Hematopoietic multipotent progenitor cell treated with erythropoietin and hydrocortisone succinate and interleukin-3 and kit ligand, for 15 days (in vitro differentiated cells): ENCODE measurements at regions not wholly inside any gene's neighbourhood (a gene's known extent, or its start where the extent isn't known, plus 50 kb on each side); places are given as distances from the start of the nearest gene placed in this dataset.

Experiments
- DNase-seq: peaks from one replicate; pipeline ENCODE4 v3.0.0-alpha.2; 2015; ENCODE audit warnings: low spot score

DNA sequence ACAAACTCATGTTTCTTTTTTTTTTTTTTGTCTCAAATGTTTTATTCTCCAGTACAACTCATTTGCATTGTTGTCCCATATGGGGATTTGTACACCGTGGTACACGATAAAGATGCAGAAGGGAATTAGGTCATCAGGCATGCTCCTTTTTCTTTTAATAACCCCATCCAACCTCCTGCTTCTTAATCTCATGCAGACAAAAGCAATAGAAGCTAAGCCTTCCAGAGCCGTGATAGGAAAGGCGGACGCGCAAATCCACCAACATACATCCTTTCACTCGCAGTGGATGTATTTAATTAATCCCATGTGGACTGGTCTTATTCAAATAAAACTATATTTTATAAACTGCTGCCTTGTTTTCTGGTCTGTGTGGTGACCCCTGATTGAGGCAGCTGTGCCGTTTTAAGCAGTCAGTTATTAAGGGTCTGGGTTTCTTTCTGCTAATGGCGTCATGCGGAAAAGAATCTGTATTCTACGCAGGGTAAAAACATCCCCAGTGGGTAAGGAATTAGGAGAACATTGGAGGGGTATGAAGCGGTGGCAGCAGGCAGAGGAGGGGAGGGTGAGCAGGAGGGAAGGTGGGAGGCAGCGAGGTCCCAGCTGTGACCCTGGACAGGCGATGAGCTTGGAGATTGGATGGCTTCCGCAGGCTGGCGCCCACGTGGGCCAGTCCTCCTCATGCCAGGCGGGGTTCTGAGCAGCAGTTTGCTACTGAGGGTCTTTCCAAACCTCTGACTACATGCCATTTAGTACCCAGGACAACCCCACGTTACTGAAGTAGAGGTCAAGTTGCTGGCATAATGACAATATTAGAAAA, 172.8 kb downstream of the LINC00237 start:
- DNase-seq, result no peak

DNA sequence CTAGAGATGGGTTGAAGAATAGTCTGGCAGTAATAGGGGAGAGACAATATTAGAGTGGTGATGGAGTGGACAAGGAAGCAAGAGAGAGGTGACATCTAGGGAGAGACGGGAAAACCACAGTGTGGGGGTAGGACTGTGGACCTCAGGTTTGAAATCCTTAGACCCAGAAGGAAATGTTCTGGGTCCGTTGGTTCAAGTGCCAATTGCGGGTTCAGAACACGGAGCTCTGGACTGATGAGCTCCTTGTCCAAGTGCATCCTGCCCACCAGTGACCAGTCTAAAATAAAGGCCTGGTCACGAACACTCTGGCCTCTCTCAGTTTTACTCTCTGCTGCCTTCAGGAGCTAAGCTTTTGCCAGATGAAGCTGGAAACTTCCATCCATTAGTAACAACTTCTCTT, 174.0 kb downstream of the LINC00237 start:
- DNase-seq, result no peak

DNA sequence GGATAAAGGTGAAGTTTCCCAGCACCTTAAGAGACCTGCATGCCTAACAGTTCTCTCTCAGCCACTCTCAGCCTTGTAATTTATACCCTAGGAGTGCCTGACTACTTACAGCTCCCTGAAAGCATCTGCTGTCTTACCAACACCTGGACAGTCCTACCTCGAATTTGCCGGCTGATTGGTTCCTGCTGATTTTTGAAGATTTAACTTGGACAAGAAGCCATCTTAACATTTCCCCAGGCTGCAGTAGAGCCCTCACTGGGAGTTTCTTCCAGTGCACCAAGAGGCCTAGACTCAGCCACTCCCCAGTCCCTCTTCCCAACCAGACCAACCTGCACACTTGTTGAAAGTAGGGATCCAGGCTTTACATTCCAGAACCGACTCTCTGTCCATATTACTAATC, 174.5 kb downstream of the LINC00237 start:
- DNase-seq, result no peak

DNA sequence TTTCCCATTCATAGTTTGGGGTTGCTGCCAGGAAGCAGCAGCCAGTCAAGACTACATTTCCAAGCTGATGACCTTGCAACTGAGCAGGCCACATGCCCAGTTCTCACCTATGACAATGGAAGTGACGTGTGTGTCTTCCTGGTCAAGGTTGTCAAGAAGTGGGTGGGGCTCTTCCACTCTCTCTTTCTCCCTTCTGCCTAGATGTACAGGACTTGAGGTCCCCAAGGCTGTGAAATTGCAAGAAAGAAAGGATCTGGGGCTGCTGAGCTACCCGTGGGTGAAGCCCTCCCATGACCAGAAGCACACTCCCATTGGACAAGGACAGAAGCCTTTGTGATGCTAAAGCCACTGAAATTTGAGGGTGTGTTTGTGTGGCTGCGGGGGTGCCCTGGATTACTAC, 175.1 kb downstream of the LINC00237 start:
- no peak for DNase-seq

DNA sequence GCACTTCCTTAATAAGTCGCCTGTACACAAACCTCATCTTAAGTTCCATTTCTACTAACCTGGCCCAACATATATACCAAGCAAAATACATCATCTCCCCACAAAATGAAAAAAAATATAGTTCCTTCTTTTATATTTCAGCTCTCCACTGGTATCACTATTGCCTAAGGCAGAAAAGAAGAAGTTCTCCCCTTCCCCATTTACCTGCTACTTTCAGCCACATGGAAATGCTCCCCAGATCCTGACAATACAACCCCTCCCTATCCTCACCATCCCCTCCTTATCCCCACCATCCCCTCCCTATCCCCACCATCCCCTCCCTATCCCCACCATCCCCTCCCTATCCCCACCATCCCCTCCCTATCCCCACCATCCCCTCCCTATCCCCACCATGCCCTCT, 175.7 kb downstream of the LINC00237 start:
- no peak for DNase-seq

DNA sequence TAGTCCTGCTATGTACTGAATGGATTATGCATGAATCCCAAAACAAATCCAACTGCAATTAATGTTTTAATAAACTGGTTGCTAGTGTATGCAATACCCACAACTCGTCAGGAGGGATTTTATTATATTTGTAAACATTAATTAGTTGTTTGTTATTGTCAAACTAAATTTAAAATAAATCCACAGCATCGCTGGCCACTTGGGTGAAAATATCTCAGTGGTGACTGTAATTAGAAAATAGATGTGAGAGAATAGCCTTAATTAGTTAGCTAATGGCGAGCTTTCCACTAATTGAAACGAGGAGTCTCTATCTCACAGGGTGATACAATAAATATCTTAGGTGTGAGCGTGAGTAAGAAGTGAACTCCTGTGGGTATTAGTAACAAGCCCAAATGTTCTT, 176.8 kb downstream of the LINC00237 start:
- no peak for DNase-seq

DNA sequence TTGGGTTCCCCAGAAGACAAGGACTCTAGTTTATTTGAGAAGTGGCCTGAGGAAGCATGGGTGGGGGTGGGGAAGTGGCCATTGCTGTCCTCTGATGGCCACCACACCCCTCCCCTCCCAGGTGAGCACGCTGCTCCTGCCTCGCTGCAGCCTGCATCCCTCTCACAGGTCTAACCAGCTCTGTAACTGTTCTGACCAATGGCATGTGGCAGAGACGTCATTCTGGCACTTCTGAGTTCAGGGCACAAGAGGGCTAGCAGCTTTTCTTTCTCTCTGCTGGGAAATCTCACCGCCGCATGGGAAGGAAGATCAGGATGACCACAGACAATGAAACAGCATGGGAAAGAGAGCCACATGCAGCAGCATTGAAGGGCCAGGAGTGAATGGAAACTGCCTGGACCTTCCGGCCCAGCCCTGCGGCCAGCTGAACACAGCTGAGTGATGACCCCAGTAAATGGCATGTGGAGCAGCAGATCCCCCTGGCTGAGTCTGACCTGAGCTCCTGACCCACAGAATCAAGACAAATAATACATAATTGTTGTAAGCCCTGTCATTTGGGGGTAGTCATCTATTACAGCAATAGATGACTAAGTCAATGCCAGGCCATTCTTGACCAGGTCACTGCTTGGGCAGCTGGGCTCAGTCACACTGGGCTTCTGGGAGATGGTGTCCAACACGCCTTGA, 179.8 kb downstream of the LINC00237 start:
- DNase-seq, result no peak

DNA sequence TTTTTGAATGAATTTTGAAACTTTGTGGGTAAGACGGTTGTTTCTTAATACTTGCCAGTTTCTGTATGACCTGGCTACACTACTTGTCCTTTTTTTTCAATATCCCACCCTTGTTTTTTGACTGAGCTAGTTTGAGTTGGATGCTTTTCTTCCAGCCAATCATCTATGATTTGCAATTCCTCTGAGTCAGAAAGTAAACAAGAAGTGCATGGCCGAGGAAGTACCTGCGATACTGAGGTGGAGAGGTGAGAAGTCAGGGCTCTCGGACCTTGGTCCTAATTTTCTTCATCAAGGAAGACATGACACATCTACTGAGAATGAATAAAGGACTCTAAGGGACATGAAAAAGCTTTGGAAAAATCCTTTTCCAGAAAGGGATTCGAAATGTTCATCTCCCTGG, 185.7 kb downstream of the LINC00237 start:
- no peak for DNase-seq

DNA sequence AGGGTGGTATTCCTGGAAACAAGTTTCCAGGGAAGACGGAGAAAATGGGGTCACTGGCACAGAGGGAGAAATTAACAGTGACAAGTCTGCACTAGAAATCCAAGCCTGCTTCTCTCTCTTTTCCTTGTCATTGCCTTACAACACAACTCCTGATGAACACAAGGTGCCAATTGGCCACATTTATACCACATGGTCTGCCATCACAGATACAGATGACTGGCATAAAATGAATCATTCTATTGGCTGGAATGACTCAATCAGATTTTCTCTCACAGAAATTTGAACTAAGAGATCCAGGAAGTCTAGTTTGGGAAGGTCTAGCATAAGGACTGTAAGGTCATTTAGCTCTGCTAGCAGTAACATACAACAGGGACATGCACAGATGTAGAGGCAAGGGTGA, 190.3 kb downstream of the LINC00237 start:
- no peak for DNase-seq

DNA sequence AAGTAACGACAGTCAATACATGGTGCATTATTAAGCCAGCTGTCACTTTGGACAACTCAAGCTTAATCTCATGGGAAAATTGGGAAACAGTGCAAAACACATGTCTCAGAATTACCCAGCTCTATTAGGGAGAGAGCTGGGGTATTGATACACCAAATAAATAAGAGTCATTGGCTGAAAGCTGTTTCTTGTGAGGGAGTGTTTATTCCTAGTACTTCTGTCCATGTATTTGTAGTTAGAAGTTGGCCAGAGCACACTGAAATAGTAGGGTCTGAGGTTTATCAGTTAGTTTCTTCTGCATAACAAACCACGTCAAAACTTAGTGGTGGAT, 192.0 kb upstream of the RALGAPA2 start:
- DNase-seq, result no peak

DNA sequence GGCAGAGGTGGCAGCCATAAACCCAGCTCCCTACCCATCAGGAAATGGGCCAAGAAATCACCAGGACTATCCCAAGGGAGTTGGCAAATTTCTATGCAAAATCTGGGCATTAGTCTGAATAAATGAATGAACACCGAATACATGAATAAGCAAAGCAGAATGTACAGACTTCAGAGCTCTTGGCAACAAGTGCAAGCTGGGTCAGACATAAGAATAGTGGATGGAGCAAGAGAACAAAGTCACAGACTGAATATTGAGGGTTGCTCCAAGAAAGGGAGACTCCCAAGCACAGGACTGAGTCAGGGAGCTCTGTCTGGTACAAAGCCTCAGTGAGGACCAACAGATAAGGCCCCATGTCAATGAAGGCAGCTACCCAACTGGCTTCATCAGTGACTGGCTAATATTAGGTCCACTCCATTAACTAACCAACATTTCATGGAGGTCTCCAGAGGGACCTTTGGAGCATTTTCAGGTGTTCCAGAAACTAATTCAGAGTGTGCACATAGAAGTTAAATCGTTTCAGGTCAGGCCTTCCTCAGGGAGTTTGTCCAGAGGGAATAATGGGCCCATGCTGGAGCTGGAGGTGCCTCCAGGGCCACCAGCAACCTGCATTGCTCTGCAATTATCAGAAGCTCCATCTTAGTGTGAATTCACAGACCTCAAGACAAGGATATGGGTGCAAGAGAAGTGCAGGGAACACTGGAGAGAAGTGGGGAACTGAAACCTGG, 191.5 kb upstream of the RALGAPA2 start:
- no peak for DNase-seq

DNA sequence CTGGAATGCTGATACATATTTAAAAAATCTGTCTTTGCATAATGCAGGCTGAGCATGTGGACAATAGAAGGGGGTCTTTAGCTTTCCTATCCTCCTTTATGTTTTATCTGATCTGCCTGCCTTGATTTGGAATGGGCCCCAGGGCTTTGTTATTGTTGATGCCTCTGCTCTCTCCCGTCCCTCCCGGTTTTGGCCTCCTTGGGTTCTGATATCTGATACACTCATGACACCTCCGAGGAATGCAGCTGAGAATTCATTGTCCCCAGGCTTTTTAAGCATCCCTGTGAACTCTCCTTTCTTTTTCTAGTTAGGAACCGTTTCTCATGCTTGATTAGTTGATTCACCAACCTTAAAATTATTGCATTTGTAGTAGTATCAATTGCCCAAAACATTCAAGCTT, 185.5 kb upstream of the RALGAPA2 start:
- DNase-seq, result no peak

DNA sequence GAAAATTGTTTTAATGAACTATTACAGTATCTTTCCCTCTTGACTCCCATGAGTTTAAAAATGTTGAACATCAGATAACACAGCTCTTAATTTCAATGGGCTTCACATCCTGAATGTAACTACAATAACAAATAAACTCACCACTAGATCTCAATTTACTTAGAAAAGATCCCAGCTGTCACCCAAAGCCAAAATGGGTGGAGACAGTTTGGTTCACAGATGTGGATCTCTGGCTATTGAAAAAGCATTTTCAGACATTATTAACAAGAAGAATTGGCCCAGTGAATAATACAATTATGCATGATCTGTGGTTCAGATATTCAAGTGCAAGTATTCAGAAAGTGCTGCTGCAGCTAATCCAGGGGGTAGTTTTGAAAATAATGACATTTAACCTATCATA, 184.7 kb upstream of the RALGAPA2 start:
- no peak for DNase-seq

DNA sequence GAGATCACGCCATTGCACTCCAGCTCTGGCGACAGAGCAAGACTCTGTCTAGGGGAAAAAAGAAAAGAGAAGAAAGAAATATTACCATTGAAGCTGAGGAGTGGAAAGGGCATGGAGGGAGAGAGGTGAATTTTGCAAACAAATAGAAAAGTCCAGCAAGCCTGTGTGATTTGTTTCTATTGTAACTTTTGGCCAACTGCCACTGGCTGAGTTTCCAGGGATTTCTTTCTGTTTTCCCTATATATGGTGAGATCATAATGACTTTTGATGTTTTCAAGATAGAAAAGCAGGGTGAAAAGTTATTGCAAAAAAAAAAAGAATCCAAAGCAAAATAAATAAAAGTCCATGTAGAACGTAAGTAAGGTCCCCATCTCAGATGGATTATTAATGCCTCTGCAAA, 184.2 kb upstream of the RALGAPA2 start:
- DNase-seq, result no peak

DNA sequence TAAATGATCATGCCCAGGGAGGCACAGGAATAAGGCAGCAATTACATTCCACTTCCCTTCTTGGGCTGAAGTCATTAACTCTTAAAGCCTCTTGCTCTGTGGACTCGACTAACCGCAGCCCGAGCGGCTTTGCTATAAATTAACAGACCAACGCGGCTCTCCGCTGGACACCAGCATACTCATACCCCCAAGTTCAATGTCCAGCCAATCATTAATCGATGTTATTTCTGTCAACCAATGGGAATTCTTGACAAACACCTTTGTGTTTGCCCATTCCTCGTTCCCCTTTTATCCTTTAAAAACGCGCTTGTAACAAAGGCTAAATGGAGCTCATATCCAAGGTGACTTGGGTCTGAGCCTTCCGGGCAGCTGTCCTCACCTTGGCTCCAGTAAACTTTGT, 183.1 kb upstream of the RALGAPA2 start:
- DNase-seq, result no peak

DNA sequence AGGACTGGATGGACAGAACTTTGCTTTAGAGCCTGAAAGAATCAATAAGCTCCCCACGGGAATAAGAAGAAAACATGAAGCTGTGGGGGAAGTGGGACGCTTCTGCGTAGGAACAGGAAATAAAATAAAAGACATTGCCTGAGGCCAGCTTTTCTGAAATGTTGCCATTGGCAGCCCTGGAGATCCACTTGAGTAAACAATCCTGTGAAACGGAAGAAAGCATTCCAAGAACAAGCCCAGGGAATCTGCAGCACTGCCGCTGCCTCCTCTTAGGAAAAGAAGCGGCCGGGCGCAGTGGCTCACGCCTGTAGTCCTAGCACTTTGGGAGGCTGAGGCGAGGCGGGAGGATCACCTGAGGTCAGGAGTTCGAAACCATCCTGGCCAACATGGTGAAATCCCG, 182.3 kb upstream of the RALGAPA2 start:
- DNase-seq, result no peak

DNA sequence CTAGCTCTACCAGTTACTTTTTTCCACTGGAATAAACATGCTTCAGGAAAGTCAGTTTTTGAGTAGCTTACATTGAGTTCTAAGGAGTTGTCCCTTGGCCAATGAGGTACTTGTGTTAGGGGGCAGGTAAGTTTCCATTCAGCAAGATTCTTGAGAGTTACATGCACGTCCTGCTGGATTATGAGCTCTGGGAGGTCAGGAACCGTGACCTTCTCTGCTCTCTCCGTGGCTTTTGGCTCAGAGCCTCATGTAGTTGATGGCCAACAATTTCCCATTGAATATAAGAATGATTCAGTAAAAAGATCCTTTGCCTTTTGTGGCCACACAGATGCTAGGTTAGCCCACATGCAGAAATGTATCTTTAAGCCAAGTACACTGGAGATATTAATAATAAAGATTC, 181.8 kb upstream of the RALGAPA2 start:
- no peak for DNase-seq

DNA sequence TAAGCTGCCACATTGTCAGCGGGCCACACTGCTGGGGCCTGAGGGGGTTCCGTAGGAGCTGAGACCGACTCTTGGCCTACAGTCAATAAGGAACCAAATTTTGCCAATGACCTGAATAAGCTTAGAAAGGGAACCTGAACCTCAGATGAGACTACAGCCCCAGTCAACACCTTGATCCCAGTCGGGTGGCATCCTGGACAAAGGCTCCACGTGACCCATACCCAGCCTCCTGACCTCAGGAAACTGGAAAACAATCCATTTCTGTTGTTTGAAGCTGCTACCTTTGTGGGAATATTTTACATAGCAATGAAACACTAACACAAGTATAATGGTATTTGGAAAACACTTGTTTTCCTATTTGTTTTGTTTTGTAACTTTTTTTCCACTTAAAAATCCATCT, 179.9 kb upstream of the RALGAPA2 start:
- no peak for DNase-seq

DNA sequence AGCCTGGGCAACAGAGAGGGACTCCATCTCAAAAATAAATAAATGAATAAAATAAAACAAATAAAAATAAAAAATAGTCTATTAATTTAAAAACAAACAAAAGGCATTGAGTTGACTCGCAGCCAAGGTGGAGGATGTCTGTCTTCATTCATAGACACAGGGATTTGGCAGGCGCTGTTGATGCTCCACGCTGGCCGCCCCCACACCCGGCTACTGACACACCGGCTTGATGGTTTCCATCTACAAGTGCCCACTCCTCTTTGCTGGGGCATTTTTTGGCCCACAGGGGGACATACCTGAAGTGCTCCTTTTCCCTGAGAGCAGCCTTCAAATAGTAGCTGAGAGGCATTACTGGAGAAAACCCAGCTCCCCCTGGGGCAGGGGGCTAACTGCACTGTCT, 178.3 kb upstream of the RALGAPA2 start:
- DNase-seq, result no peak

DNA sequence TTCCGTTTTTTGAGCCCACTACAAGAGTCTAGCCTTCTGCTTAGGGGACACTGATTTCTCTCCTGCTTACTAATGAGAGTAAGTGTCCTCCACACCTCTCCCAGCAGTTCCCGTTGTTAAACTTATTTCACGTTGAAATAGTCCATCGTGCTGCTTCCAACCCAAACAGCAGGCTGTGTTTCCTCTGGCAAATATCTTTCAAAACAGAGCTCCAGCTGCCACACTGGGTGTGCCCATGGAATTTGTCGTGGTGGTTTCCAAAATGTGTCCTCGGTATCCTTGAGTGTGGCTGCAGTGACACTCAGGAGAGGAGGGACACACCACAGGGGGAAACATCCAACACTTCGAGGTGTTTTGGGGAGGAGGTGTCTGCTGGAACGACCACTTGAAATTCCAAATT, 176.5 kb upstream of the RALGAPA2 start:
- DNase-seq, result no peak

DNA sequence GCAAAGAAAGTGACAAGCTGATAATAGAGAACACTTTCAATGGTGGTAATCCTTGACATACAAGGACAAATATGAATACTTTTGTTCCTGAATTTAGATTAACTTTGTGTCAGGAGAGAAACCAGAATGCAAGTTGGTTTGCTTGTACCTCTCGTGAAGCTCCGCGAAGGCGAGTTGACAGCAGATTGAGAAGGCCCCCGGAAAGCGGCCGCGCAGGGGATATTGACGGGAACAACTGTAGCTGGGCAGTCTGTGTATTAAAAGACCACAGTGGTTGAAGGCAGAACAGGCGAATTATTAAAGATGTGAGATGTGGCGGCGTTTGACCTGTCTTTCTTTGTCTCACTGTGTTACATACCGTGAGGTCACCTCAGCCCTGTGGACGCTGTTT, 175.8 kb upstream of the RALGAPA2 start:
- DNase-seq, result no peak

DNA sequence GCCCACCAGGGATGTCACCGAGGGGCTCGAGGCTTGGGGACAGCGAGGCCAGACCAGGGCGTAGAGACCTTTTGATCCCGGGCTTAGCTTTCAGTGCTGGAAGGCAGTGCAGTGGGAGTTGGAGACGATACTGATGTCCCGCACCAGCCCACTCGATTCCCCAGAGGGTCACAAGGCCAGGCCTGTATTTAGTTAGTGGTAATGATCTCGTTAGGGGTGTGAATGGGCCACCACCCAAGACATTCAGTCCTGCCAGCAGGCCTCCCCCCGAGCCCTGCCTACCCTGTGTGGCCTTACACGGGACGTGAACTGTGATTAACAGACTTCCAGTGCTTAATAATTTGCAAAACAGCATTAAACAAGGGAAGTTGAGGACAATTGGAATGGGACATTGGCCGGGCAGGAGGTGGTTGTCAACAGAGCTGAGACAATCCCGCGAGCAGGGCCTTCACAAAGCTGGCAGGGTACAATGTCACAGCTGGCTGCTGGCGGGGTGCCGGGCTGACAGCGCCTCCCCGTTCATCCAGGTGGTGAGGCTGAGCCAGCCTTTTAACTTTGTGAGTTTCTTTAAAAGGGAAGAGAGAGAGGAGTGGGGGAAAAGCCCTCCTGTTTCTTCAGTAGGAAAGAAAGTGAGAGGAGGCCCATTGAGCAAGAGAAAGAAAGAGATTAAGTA, 175.3 kb upstream of the RALGAPA2 start:
- no peak for DNase-seq

DNA sequence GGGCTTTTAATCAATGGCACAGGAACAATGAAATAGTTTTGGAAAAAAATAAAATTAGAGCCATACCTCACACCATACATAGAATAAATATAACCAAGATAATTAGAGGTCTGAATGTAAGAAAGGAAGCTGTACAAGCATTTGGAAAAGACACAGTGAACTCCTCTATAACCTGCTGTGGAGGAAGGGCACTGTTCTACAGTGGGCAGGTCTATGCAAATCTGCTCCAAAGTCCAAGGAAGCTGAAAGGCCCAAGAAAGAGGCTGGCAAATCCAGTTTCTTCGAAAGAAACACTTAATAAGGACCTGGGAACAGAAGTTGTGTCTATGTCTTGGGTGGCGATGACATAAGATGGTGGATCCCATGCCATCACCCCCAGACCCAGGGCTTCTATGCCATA, 169.4 kb upstream of the RALGAPA2 start:
- DNase-seq, result no peak
